A673 (cell line): ENCODE measurements at regions not wholly inside any gene's neighbourhood (a gene's known extent, or its start where the extent isn't known, plus 50 kb on each side); places are given as distances from the start of the nearest gene placed in this dataset.
"Not testable (repeated sequence)": the region's sequence is repeated elsewhere in the genome, so short reads cannot be mapped to it uniquely, and the experiment has no call there.

Source experiments
- EZH2 ChIP-seq: fragments of 200-600 bp; sonication (generic); IDR thresholded peaks from 2 replicates; pipeline ENCODE4 v1.6.1; 2017; ENCODE audit warnings: borderline replicate concordance, low read depth, mild to moderate bottlenecking, mixed read lengths, antibody characterized with exemption, low read length; ENCODE audit not compliant: poor library complexity, severe bottlenecking
- TF ChIP-seq, protein P1 (sequence below): fragments of 300-800, 200-600 bp; sonication (generic); conservative IDR thresholded peaks from 2 replicates; pipeline ENCODE4 v1.5.1; 2017; ENCODE audit warnings: low read depth, mild to moderate bottlenecking, antibody characterized with exemption, low read length, moderate library complexity, mixed read lengths

DNA sequence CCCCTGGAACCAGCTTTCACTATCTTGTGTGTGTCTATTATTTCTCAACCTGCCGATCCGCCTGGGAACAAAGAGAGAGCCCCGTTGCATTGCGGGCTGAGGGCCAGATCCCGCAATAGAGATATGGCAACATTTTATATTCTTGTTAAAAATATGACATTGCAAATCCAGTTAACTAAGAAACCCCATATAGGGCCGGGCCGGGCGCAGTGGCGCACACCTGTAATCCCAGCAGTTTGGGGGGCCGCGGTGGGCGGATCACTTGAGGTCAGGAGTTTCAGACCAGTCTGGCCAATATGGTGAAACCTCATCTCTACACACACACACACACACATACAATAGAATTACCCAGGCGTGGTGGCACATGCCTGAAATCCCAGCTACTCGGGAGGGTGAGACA is 1708.4 kb upstream of the IGFBP7 start:
- TF ChIP-seq, protein P1, sequence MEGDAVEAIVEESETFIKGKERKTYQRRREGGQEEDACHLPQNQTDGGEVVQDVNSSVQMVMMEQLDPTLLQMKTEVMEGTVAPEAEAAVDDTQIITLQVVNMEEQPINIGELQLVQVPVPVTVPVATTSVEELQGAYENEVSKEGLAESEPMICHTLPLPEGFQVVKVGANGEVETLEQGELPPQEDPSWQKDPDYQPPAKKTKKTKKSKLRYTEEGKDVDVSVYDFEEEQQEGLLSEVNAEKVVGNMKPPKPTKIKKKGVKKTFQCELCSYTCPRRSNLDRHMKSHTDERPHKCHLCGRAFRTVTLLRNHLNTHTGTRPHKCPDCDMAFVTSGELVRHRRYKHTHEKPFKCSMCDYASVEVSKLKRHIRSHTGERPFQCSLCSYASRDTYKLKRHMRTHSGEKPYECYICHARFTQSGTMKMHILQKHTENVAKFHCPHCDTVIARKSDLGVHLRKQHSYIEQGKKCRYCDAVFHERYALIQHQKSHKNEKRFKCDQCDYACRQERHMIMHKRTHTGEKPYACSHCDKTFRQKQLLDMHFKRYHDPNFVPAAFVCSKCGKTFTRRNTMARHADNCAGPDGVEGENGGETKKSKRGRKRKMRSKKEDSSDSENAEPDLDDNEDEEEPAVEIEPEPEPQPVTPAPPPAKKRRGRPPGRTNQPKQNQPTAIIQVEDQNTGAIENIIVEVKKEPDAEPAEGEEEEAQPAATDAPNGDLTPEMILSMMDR, result not testable (repeated sequence)
- TF ChIP-seq EZH2, result not testable (repeated sequence)
